RWPE2 (cell line): ENCODE measurements at regions not wholly inside any gene's neighbourhood (a gene's known extent, or its start where the extent isn't known, plus 50 kb on each side); places are given as distances from the start of the nearest gene placed in this dataset.
"Not testable (repeated sequence)": the region's sequence is repeated elsewhere in the genome, so short reads cannot be mapped to it uniquely, and the experiment has no call there.

Experiments used
- ATAC-seq: fragments of 200-7000 bp; cut with Tn5 transposase; 3 replicates; pipeline ENCODE4 v1.9.1; 2021; ENCODE audit warnings: low read depth
- DNase-seq: peaks from one replicate; pipeline ENCODE4 v3.0.0-alpha.2; 2020; ENCODE audit warnings: low spot score
- H3K27ac ChIP-seq: fragments of 450-650 bp; 2 replicates; pipeline ENCODE4 v1.5.1; 2017; ENCODE audit warnings: mild to moderate bottlenecking; ENCODE audit not compliant: poor library complexity, severe bottlenecking
- H3K27me3 ChIP-seq: fragments of 250-450 bp; sonication (Bioruptor Pico); 2 replicates; pipeline ENCODE4 v1.5.1; 2021; ENCODE audit warnings: mild to moderate bottlenecking, moderate library complexity; ENCODE audit not compliant: insufficient read depth, poor library complexity, severe bottlenecking
- H3K36me3 ChIP-seq: fragments of 250-450 bp; sonication (Bioruptor Pico); 2 replicates; pipeline ENCODE4 v1.5.1; 2020; ENCODE audit warnings: low read depth, mild to moderate bottlenecking, moderate library complexity
- H3K4me1 ChIP-seq: fragments of 250-450 bp; sonication (Bioruptor Pico); 2 replicates; pipeline ENCODE4 v1.5.1; 2021; ENCODE audit warnings: mild to moderate bottlenecking, moderate library complexity; ENCODE audit not compliant: insufficient read depth, poor library complexity, severe bottlenecking
- H3K4me3 ChIP-seq: fragments of 250-450 bp; sonication (Bioruptor Pico); 2 replicates; pipeline ENCODE4 v1.5.1; 2021; ENCODE audit warnings: mild to moderate bottlenecking, moderate library complexity; ENCODE audit not compliant: severe bottlenecking
- H3K9me3 ChIP-seq: fragments of 250-450 bp; sonication (Bioruptor Pico); 2 replicates; pipeline ENCODE4 v1.5.1; 2021; ENCODE audit warnings: mild to moderate bottlenecking, moderate library complexity; ENCODE audit not compliant: severe bottlenecking
- CTCF ChIP-seq: fragments of 450-650 bp; IDR thresholded peaks from one replicate; pipeline ENCODE4 v1.5.1; 2017; ENCODE audit warnings: mild to moderate bottlenecking, moderate library complexity; ENCODE audit not compliant: poor library complexity, severe bottlenecking

DNA sequence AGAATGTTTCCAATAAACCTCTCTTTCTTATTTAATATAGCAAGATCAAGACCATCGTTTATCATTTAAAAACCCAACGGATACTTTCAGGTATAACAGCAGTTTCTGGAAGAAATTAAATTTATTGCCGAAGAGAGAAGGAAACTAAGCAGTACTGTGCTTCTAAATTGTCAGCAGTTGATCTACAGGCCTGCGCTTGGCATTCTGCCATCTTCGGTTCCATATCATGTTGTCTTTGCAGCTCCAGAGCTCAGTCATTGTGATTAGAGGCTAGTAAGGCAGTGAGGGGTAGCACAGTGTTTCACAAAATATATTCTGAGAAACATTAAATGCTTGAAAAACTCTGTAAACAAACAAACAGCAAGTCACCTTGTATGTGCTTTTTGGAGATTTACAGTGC lies 301.3 kb downstream of the REEP3 start:
- no peaks in the 10 kb centered on the region for H3K9me3 ChIP-seq

DNA sequence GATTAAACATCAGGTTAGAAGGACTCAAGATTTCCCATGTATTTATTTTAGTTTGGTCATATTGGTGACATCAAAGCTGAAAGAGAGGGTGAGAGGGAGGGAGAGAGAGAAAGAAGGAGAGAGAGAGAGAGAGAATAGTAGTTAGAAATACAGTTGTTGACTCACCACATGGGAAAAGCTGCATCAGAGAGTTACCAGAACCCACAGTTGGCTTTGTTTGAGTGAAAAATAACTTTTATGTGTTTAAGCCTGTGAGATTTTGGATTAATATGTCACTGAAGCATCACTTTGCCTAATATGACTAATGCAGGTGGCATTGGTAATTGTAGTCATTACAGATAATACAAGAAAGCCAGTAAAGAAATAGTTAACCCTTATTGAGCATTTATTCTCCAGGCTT lies 303.9 kb downstream of the REEP3 start:
- Histone ChIP-seq H3K4me3 (no peak overlapping the region), H3K36me3 (no peaks in the 10 kb centered on the region), H3K27me3 (no peaks in the 10 kb centered on the region), H3K9me3 (no peaks in the 10 kb centered on the region), H3K27ac (no peak overlapping the region), H3K4me1 (no peaks in the 10 kb centered on the region)
- DNase-seq (no peak), ATAC-seq (no peak)
- no peak for TF ChIP-seq CTCF

More for the DNA sequence above, 301.3 kb downstream of the REEP3 start:
- no peak for DNase-seq
- Histone ChIP-seq H3K4me1 (no peaks in the 10 kb centered on the region), H3K36me3 (no peaks in the 10 kb centered on the region), H3K27ac (no peak overlapping the region), H3K27me3 (no peaks in the 10 kb centered on the region), H3K4me3 (no peak overlapping the region)
- ATAC-seq = no peak
- TF ChIP-seq CTCF = no peak

DNA sequence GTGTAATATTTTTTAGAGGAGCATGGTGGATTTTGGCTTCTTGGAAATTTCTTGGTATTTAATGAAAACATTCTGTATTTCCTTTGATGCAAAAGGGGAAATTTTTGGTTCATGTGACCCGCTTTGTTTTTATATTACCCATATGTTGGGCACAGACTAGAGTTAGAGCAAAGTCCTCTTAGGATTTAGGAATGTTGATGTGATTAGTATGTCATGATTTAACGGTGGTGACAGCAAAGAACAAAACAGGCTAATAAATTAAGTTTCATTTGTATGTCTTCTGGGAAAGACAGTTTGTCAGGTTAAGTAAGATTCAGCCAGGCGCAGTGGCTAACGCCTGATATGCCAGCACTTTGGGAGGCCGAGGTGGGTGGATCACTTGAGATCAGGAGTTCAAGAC lies 304.6 kb downstream of the REEP3 start:
- H3K27ac ChIP-seq = no peak overlapping the region

GRCh38 chr10:63827018-63827417 lies 305.8 kb downstream of the REEP3 start:
- not testable (repeated sequence) for H3K27me3 ChIP-seq, DNase-seq, H3K9me3 ChIP-seq, H3K27ac ChIP-seq, H3K4me3 ChIP-seq, H3K4me1 ChIP-seq, H3K36me3 ChIP-seq, ATAC-seq

More for the DNA sequence above, 304.6 kb downstream of the REEP3 start:
- Histone ChIP-seq H3K4me3 (no peak overlapping the region), H3K4me1 (no peaks in the 10 kb centered on the region), H3K36me3 (no peaks in the 10 kb centered on the region), H3K27me3 (no peaks in the 10 kb centered on the region), H3K9me3 (no peaks in the 10 kb centered on the region)
- no peak for ATAC-seq
- DNase-seq = no peak
- TF ChIP-seq CTCF = no peak

- no peaks in the 10 kb centered on the region for H3K4me1 ChIP-seq
- H3K9me3 ChIP-seq = no peaks in the 10 kb centered on the region
- H3K27me3 ChIP-seq = no peaks in the 10 kb centered on the region
- no peak overlapping the region for H3K4me3 ChIP-seq
- DNase-seq = no peak
- H3K27ac ChIP-seq = no peak overlapping the region
- H3K36me3 ChIP-seq = no peaks in the 10 kb centered on the region
- ATAC-seq = no peak; the same call in 2 of the 3 replicates
- no peak for TF ChIP-seq CTCF
Observed at GRCh38 chr10:63829020-63829419, 307.8 kb downstream of the REEP3 start.
